ENCODE measurements at regions not wholly inside any gene's neighbourhood (a gene's known extent, or its start where the extent isn't known, plus 50 kb on each side); places are given as distances from the start of the nearest gene placed in this dataset.
"Not testable (repeated sequence)": the region's sequence is repeated elsewhere in the genome, so short reads cannot be mapped to it uniquely, and the experiment has no call there.

DNA sequence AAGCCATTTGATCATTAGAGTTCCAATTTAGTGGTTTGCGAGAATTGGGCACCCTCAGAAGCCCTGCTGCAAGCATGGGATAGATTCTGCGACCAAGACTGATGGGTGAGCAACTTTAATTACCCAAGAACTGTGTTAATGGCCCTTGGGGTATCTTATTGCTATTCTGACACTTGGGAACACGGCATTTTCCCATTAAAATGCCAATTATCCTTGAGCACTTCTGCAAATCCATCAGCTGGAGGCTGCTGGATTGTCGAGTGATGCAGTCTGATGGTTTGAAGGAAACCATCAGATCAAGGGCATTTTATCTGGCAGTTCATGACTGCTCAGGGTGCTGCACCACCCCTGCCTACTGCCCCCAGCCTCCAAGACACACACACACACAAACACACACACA, 183.6 kb upstream of the PROK2 start:
- no peak for DNase-seq (ENCODE audit: low read depth, low spot score)

DNA sequence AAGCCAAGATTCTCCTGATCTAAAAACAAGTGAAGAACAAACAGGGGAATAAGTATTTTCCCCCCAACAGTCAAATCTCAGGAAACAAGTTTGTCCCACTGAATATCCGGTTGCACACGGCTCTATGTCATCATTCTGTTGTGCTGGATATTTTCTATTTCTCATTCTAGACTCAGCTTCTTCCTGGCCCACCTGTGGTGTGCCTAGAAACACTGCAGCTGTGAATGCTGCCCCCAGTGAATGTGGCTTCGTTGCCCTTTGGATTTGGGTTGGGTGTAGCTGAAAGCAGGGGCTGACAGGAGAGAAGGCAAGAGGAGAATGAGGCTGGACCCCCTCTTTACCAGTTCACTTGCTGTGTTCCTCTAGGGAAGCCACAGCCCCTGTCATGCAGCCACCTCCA, 181.2 kb upstream of the PROK2 start:
- DNase-seq (ENCODE audit: low read depth, low spot score), result no peak

DNA sequence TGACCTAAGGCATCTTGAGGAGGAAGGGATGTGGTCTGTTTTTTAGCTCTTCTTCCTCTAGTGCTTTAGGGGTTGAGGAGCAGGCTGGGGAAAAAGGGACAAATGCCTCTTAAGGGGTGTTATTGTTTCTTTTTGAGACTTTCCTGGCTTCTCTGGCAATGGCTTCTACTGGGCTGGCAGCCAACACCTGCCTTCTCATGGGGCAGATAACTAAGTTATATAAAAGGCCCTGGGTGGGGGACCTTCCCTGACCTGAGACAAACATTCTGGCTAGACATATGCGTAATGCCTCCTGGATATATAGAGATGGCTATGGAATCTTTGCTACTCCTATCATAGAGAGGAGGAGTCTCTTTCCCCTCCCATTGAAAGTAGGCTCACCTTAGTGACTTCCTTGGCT, 179.2 kb upstream of the PROK2 start:
- no peak for DNase-seq (ENCODE audit: low read depth, low spot score)

DNA sequence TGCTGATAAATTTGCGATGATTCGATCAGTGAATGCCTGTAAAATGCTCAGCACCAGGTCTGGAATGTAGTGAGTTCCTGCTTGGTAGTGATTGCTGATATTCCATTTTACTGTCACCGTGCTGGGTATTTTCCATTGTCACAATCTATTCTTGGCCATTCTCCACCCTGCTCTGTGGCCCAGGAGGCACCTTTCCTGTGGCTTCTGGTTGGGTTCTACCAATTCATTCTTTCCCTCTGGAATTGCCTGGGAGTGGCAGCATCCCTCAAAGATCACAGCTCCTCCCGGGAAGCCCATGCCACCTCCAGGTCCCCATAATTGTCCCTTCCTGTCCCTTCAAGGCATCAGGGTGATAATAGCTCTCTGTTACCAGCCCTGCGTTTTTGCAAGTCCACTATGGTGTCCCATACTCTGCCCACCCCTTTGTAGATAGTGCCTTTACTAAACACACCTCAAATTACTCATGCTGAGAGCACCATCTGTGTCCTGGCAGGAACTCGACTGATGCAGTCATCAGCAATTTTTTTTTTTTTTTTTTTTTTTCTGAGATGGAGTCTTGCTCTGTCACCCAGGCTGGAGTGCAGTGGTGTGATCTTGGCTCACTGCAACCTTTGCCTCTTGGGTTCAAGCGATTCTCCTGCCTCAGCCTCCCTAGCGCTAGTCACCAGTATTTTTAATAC, 177.8 kb upstream of the PROK2 start:
- DNase-seq (ENCODE audit: low read depth, low spot score), result no peak

DNA sequence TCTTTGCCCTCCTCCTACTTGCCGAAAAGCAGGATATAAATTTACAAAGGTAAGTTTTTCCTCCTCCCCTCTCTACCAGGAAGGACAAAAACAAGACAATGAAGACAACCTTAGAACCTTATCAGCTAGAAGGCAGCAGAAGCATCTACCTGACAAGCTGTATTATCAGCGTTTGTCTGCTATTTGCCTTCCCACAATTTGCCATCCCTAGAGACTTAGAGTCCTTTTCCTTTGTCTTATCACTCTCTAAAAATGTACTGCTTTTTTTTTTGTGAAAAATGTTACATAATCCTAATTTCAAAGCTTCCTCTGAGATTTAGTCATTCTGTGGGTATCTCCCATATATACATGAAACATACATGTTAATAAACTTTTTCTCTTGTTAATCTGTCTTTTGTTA, 176.9 kb upstream of the PROK2 start:
- no peak for DNase-seq (ENCODE audit: low read depth, low spot score)

DNA sequence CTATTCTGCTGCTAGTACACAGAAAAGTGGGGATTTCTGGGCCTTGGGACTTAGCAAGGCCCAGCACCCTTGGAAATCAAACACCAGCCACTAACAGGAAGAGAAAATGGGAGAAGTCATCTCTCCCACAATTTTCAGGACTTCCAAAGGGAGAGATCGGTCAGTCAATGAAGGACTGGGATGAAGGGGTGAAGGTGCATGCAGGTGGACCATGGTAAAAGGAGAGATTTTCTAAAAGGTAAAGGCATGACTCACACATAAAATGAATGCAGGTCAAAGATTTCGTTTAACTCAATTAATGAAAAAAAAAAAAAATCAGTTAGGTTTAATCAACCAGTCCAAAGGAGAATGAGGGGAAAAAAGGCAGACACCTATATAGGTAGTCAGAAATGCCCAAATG, 176.4 kb upstream of the PROK2 start:
- DNase-seq (ENCODE audit: low read depth, low spot score), result no peak

DNA sequence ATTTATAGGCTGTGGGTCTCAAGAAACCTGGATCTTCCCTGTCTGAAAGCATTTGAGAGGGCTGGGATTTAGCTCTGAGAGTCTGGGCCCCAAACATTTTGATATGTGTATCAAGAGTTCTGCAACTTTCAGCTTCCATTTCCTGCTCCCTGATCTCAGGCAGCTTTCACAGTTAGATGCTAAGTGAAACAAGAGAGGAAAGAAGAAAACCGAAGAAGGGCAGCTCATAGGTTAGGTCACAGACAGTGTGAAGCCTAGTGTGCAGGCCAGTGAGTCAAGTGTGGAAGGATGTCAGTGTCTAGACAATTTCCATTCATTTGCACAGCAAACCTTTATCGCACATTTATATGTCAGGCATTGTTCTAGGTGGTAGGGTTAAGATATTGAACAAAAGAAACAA, 173.6 kb upstream of the PROK2 start:
- no peak for DNase-seq (ENCODE audit: low read depth, low spot score)

DNA sequence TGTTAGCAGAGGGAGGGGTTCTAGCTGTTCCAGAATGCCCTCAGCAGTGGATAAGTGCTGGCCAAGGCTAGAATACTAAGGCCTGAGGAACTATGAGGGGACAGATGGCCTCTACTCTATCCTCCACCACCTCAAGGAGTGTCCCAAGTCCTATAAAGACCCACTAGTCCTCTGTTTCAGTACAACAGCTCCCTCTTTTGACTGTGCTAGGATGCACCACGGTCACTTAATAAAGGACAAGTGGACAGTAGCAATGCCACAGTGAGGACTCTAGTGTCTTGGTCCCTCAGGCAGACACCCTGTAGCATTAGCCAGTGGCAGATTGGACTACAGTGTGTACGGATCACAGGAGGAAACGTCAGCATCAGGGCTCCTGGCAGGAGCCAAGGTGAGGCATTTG, 171.8 kb upstream of the PROK2 start:
- no peak for DNase-seq (ENCODE audit: low read depth, low spot score)

DNA sequence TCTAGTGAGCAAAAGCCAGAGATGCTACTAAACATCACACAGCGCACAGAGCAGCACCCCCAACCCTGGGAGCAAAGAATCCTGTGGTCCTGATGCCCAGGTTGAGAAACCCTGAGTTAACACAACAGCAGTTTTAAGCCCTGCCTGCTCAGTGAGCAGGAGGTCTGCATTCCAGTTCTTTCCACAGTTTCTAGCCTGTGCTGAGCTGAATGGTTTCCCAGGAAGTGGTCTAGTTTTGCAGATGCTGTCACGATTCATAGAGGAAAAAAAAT, 171.1 kb upstream of the PROK2 start:
- DNase-seq (ENCODE audit: low read depth, low spot score), result no peak

DNA sequence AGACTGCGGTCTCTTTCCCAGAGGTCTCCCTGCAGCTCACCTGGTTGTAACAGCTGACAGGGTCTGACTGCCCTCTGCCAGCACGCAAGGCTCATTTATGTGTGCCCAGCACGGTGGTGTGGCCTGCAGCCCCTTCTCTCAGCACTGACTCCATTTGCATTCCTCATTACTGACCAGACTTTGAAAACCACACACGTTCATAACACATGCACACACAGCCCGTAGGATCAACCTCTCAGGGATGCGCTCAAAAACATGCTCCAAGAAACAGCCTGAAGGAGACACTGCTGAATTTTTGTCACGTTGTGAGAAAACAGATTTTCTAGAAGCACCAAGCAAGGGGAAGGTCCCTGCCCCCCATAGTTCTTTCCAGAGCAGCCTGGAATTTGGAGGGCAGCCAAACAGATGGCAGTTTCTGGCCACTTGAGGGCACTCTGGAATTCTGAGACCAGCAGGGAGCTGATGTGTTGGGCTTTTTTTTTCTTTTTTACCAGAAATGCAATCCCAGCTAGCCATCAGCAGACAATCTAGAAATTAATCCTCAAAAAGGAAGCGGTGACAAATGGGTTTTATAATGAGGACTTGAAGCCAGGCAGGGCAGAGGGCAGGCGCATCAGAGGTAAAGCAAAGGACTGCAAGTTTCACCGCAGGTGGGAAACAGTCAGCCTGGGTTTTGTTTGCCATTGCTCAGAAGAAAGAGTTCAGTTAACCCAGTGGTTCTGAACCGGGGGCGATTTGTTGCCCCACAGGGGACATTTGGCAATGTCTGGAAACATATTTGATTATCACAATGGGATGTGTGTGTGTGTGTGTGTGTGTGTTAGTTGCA, 170.5 kb upstream of the PROK2 start:
- peak; percentile 30 for DNase-seq (ENCODE audit: low read depth, low spot score)

DNA sequence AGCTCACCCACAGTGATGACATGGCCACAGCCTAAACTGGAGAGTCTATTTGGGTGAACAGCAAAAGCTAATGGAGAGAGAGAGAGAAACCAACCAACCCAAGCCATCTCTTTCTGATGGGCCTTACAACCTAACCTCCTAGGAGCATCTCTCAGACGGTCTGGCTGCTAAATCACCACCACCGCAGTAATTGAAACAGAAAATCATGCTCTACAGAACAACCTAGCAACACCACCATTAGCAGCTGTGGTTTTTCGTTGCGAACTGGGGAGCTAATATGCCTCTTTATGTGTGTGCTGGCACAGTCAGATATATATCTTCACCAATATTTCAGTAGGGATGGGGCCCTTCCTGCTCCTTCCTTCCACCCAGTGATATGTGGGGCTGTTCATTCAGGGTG, 166.9 kb upstream of the PROK2 start:
- no peak for DNase-seq (ENCODE audit: low read depth, low spot score)

DNA sequence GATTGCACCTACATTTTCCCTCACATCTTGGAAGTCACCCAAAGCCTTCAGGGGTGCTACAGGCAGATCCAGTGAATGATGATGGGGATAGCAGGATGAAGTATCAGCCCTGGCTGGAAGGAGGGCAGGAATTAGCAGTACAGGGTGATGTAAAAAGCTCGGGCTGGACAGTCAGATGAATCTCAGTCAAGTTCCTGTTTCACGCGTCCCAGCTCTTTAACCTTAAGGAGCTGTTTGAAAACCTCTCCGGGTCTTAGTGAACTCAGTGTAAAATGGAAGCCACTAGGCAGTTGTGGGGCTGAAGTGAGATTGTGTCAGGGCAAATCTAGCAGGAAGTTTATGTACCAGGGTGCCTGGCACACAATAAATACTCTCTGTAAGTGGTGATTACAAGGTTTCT, 166.4 kb upstream of the PROK2 start:
- no peak for DNase-seq (ENCODE audit: low read depth, low spot score)

DNA sequence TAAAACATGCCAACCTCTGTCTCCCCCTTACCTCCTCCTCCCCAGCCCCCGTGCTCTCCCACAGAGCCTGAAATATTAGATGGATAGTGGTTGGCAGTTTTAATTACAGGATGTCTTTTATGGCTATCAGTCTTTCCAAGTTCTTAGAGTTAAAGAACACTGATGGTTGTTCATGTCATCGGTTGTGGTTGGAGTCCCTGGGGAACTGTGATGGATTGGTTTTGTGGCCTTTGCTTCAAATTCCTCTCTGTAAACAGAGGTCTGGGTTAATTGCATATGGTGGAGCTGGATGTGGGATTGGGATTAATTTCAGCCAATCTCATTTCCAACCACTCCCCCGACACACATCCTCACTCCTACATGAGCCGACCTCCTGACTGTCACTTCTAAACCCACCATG, 164.5 kb upstream of the PROK2 start:
- DNase-seq (ENCODE audit: low read depth, low spot score), result no peak

DNA sequence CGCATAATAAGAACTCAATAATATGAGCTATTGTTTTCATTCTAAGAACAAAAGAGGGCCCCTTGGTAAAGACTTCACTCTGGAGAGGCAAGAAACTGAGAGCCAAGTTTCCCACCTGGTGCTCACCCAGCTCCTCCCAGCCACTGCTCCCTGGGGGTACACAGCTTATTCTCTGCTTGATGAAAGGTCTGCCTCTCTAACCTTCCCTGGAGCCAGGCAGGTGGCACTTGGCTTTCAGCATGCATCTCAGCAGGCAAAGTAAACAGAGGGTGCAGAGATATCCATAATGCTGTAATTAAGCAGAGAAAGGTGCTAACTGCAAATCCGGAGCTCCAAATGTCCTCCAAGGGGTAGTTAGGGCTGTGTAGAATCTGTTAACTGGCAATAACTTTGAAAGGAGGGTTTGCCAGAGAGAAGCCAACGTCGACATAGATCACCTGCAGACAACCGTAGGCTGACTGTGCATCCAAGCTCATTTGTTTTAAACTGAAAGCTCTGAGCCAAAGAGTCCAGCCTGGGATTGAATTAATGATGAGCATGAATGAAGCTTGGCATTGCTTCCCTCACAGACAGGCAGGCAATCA, 159.6 kb upstream of the PROK2 start:
- no peak for DNase-seq (ENCODE audit: low read depth, low spot score)

DNA sequence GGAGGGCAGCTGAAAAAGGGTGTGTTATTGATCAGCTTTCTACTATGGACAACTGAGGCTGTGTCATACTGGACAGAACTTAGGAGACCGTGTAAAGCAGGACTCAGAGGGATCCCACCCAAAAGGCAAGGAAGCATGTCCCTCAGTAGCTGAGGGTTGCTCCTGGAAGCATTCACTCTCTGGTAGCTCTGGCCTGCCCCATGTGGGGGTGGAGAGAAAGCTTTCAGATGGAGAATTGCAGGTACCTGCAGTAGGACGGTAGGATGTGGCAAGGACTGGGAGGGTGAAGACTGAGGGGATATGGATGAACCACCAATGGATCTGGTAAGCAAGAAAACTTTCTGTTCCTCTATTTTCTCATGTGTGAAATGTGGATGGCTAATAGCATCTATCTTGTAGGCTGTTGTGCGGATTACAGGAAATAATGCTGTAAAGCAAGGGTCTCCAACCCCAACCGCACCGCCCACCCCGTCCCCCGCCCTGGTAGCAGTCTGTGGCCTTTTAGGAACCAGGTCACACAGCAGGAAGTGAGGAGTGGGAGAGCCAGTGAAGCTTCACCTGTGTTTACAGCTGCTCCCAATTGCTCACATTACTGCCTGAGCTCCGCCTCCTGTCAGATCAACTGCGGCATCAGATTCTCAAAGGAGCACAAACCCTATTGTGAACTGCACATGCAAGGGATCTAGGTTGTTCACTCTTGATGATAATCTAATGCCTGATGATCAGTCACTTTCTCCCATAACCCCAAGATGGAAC, 157.7 kb upstream of the PROK2 start:
- no peak for DNase-seq (ENCODE audit: low read depth, low spot score)

DNA sequence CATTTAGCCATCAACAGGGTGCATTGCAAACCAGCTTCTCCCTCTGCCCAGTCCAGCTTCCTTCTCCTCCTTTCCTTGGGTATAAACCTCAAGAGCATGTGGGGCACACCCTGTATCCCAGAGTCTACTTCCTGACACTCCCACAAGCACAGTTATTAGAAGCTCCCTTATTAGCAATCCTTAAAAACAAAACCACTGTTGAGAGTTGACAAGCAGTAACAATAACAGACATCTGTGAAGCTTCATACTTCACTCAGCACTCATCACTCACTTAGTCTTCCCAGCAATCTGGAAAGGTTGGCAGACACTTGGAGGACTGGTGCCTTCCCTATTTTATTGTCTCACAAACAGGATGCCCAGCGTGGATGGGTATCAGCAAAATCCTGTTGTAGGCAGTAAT, 155.5 kb upstream of the PROK2 start:
- DNase-seq (ENCODE audit: low read depth, low spot score), result no peak

DNA sequence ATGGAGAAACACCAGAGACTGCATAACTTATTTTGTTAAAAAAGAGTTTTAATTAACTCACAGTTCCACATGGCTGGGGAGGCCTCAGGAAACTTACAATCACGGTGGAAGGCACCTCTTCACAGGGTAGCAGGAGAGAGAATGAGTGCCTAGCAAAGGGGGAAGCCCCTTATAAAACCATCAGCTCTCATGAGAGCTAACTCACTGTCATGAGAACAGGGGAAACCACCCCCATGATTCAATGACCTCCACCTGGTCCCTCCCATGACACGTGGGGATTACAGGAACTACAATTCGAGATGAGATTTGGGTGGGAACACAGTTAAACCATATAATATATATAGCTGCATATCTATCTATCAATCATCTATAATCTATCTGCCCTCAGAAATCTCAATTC, 153.1 kb upstream of the PROK2 start:
- DNase-seq (ENCODE audit: low read depth, low spot score), result not testable (repeated sequence)

DNA sequence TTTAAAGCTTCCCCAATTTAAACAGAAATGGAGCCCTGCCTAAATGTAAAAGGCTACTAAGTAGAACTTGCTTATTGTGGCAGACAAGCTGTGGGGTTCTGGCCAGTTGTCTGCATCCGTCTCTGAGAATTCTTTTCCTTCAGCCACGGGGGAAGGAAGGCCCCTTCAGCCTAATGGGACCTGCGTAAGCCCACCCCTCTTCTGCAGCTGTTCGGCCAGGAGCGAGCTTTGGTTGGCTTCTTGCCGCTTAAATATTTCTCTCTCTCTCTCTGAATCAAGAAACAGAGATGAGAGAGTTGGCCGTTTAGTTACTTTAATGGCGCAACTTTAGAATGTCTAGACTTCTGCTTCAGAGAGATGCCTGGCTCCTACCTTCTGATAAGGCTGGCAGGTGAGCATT, 151.7 kb upstream of the PROK2 start:
- no peak for DNase-seq (ENCODE audit: low read depth, low spot score)

DNA sequence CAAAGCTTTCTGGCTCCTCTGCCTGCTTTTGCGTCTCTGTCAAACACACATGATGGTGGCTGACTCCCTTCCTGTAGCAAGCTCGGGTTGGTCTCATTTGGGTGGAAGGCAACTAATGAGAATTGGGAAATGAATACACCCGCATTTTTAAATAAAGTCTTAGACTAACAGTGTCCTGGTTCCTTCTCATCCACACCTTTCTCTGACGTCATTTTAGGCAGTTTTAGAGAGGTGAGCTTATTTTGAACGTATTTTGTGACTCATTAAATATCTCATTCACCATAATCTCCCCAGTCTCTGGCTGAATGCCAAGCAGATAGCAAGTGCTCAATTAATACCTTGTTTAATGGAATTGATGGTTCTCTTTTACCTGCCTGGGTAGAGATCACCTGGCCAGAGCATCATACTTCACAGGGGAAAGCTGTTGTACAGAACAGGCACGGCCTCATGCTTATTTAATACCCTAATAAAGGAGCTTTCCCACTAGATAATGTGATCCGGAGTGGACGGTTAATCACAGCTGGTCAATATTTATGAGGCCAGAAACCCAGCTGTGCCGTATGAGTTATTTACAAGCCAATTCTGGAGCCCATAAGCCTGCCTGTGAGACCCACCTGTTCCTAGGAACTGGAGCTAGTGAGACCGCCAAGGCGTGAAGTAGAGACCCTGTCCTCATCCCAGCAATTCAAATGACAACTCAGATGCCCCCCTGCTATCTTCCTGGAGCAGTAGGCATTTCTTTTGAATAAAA, 149.7 kb upstream of the PROK2 start:
- DNase-seq (ENCODE audit: low read depth, low spot score), result no peak

DNA sequence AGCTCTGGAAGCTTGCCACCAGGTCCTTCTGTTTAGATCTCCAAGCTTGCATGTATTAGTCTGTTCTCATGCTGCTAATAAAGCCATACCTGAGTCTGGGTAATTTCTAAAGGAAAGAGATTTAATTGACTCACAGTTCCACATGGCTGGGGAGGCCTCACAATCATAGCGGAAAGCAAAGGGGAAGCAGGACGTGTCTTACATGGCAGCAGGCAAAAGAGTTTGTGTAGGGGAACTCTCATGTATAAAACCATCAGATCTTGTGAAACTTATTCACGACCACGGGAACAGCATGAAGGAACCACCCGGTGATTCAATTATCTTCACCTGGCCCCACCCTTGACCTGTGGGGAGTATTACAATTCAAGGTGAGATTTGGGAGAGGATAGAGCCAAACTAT, 147.0 kb upstream of the PROK2 start:
- DNase-seq (ENCODE audit: low read depth, low spot score), result no peak

DNA sequence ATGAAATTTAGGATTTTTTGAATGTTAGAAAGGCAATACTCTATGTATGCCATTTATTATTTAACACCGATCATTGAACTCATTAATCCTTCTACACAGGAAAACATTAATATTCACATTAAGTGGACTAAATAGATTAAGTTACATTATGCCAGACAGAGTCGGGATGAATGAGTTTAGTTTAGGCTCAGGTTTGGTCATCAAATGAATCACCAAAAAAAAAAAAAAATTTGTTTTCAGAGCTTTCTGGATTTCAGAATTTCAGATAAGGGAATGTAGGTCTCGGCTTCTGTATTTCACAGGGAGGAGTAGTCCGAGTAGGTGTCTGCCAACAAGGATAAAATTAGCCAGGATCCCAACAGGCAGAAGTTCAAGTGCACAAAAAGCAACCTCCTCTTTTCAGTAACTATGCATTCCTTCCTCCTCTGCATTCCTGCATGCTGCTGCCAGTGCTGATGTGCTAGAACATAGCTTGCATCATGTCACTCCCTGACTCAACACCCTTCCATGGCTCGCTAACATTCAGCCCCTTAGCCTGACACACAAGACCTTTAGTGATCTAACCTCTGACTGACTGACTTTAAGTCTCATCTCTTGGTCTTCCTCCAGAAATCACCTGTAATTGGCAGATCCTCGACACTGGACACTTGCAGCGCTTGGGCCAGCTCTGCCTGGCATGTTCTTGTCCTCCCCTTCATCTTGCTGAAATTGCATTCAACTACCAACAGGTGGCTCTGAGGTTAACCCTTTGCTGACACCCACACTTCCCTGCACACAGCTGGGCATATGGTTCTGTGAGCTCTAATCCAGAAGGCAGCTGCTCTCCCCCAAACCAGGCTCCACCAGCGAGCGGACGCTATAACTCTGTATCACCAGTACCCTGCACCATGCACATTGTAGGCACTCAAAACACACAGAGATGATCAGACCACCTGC, 145.4 kb upstream of the PROK2 start:
- DNase-seq (ENCODE audit: low read depth, low spot score), result no peak
